Thyroid gland (tissue), 4 donors: ENCODE measurements at regions not wholly inside any gene's neighbourhood (a gene's known extent, or its start where the extent isn't known, plus 50 kb on each side); places are given as distances from the start of the nearest gene placed in this dataset.

ENCODE experiments used
- DNase-seq, 2 donors: peaks; one replicate each; pipeline ENCODE4 v3.0.0-alpha.2; 2019
- H3K27ac ChIP-seq, 3 donors: fragments of 200-600 bp; sonication (generic); 1 replicate in 2 of 3; 2 replicates in 1 of 3; pipeline ENCODE4 v1.5.1; 2016 to 2019; ENCODE audit warnings: mild to moderate bottlenecking in 1 of 3, moderate library complexity in 1 of 3
- H3K27me3 ChIP-seq: fragments of 200-600 bp; sonication (generic); one replicate; pipeline ENCODE4 v1.5.1; 2019
- H3K36me3 ChIP-seq, 2 donors: fragments of 200-600 bp; sonication (generic); one replicate each; pipeline ENCODE4 v1.5.1; 2016 to 2019
- H3K4me1 ChIP-seq, 2 donors: fragments of 200-600 bp; sonication (generic); one replicate each; pipeline ENCODE4 v1.5.1; 2017 to 2019
- H3K4me3 ChIP-seq, 3 donors: fragments of 200-600 bp; sonication (generic); replicated peaks in 1 of 3; 1 replicate in 2 of 3; 2 replicates in 1 of 3; pipeline ENCODE4 v1.5.1; 2016; ENCODE audit warnings: mild to moderate bottlenecking in 1 of 3
- H3K9me3 ChIP-seq: fragments of 200-600 bp; sonication (generic); one replicate; pipeline ENCODE4 v1.5.1; 2017
- POLR2A ChIP-seq, 2 donors: fragments of 450-650 bp; IDR thresholded peaks; one replicate each; pipeline ENCODE4 v1.6.1; 2017; ENCODE audit warnings: antibody characterized with exemption in 2 of 2, mild to moderate bottlenecking in 2 of 2, moderate library complexity in 1 of 2
- WGBS, 2 donors: methylation state at CpG; one replicate each; pipeline ENCODE4 v1.1.5; 2017; 5-methylcytosine and 5-hydroxymethylcytosine counted together
- intact Hi-C: fragments of 100-400 bp; cut with DNase I; formaldehyde crosslinking; loops from one replicate; pipeline ENCODE4 v1.15.1; 2023
- TF ChIP-seq, protein P1 (sequence below), 6 experiments: fragments of 200-600 bp in 3 of 6; fragments of 450-650 bp in 3 of 6; sonication (generic) in 3 of 6; IDR thresholded peaks; one replicate each; pipeline ENCODE4 v1.5.1; 2016 to 2019; ENCODE audit warnings: antibody characterized with exemption in 6 of 6, mild to moderate bottlenecking in 2 of 6, inconsistent platforms in 1 of 6, moderate library complexity in 1 of 6

- TF ChIP-seq, protein P1, sequence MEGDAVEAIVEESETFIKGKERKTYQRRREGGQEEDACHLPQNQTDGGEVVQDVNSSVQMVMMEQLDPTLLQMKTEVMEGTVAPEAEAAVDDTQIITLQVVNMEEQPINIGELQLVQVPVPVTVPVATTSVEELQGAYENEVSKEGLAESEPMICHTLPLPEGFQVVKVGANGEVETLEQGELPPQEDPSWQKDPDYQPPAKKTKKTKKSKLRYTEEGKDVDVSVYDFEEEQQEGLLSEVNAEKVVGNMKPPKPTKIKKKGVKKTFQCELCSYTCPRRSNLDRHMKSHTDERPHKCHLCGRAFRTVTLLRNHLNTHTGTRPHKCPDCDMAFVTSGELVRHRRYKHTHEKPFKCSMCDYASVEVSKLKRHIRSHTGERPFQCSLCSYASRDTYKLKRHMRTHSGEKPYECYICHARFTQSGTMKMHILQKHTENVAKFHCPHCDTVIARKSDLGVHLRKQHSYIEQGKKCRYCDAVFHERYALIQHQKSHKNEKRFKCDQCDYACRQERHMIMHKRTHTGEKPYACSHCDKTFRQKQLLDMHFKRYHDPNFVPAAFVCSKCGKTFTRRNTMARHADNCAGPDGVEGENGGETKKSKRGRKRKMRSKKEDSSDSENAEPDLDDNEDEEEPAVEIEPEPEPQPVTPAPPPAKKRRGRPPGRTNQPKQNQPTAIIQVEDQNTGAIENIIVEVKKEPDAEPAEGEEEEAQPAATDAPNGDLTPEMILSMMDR (IDR thresholded peaks at IDR 0.05) = no peak
- TF ChIP-seq POLR2A (IDR thresholded peaks at IDR 0.05) = no peak
Measured at GRCh38 chr2:56613254-56613653, 429.5 kb downstream of the CCDC85A start.

GRCh38 chr2:56613920-56614319 lies 430.1 kb downstream of the CCDC85A start:
- no peak overlapping the region for H3K27ac ChIP-seq
- no peaks in the 10 kb centered on the region for H3K36me3 ChIP-seq
- no peaks in the 10 kb centered on the region for H3K9me3 ChIP-seq
- no peak overlapping the region for H3K4me3 ChIP-seq
- no peaks in the 10 kb centered on the region for H3K4me1 ChIP-seq
- TF ChIP-seq, protein P1 (IDR thresholded peaks at IDR 0.05) = no peak
- intact Hi-C loops = no loop called here
- DNase-seq = no peak
- WGBS, 2 donors = 81 to 96% methylated on average over 1 of the region's 1 CpG
- no peaks in the 10 kb centered on the region for H3K27me3 ChIP-seq

More at GRCh38 chr2:56613254-56613653, 429.5 kb downstream of the CCDC85A start:
- H3K4me1 ChIP-seq = no peaks in the 10 kb centered on the region
- DNase-seq = no peak
- WGBS, 2 donors = 69 to 75% methylated on average over 1 of the region's 1 CpG
- no peak overlapping the region for H3K4me3 ChIP-seq
- H3K27ac ChIP-seq = no peak overlapping the region
- H3K9me3 ChIP-seq = no peaks in the 10 kb centered on the region
- H3K36me3 ChIP-seq = no peaks in the 10 kb centered on the region
- intact Hi-C loops = no loop called here
- no peaks in the 10 kb centered on the region for H3K27me3 ChIP-seq

- 56 to 70% methylated on average over 3 of the region's 3 CpGs for WGBS, 2 donors
Measured at GRCh38 chr2:56615760-56616159, 432.0 kb downstream of the CCDC85A start.

DNA sequence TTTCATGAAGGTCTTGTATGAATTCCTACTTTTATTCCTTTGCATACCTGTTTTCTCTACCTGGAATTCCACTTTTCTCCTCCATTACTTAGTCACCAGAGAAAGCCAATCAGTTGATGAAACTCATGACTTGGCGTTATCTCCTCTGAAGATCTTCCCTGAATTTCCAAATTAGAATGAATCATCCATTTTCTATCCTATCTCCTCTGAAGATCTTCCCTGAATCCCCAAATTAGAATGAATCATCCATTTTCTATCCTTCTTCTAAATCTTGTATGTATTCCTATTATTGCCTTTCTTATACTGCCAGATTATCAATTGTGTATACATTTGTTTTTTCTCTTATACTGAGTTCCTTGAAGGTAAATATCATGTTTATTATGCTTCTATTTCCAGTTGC lies 440.4 kb downstream of the CCDC85A start:
- DNase-seq = no peak
- TF ChIP-seq, protein P1 (IDR thresholded peaks at IDR 0.05) = no peak
- TF ChIP-seq POLR2A (IDR thresholded peaks at IDR 0.05) = no peak
- Histone ChIP-seq H3K9me3 (no peaks in the 10 kb centered on the region), H3K36me3 (no peaks in the 10 kb centered on the region), H3K4me1 (no peaks in the 10 kb centered on the region), H3K27ac (no peak overlapping the region), H3K27me3 (no peaks in the 10 kb centered on the region), H3K4me3 (no peak overlapping the region)
- 91 to 94% methylated on average over 1 of the region's 1 CpG for WGBS, 2 donors
- intact Hi-C loops = no loop called here

More at GRCh38 chr2:56615760-56616159, 432.0 kb downstream of the CCDC85A start:
- DNase-seq = no peak
- no peak overlapping the region for H3K4me3 ChIP-seq
- no peaks in the 10 kb centered on the region for H3K36me3 ChIP-seq
- intact Hi-C loops = no loop called here
- no peak overlapping the region for H3K27ac ChIP-seq
- no peaks in the 10 kb centered on the region for H3K4me1 ChIP-seq
- no peaks in the 10 kb centered on the region for H3K27me3 ChIP-seq
- H3K9me3 ChIP-seq = no peaks in the 10 kb centered on the region
- no peak for TF ChIP-seq POLR2A (IDR thresholded peaks at IDR 0.05)
- TF ChIP-seq, protein P1 (IDR thresholded peaks at IDR 0.05) = no peak

DNA sequence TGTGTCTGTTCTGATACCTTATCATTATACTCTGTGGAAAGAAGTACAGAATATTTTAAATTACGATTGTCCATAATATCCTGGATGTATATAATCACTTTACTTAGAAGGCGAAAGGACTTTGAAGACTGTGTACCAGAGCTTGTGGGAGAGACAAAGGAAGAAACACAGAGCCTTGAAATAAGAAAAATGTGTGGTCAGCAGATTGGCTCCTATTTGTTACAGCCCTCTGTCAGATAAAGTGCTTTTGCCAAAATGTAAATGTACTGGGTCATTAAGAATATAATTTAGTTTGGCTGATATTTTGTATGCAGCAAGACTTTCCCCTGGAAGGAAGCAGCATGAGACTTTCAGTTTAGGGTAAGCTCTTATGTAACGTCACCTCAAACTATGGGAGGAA lies 443.1 kb downstream of the CCDC85A start:
- no peak for TF ChIP-seq POLR2A (IDR thresholded peaks at IDR 0.05)
- TF ChIP-seq, protein P1 (IDR thresholded peaks at IDR 0.05) = no peak
- no peaks in the 10 kb centered on the region for H3K9me3 ChIP-seq
- intact Hi-C loops = no loop called here
- H3K36me3 ChIP-seq = no peaks in the 10 kb centered on the region
- 80 to 87% methylated on average over 3 of the region's 3 CpGs for WGBS, 2 donors
- H3K4me1 ChIP-seq = no peaks in the 10 kb centered on the region
- no peak overlapping the region for H3K27ac ChIP-seq
- H3K27me3 ChIP-seq = no peaks in the 10 kb centered on the region
- H3K4me3 ChIP-seq = no peak overlapping the region
- no peak for DNase-seq
